ENCODE measurements at regions not wholly inside any gene's neighbourhood (a gene's known extent, or its start where the extent isn't known, plus 50 kb on each side); places are given as distances from the start of the nearest gene placed in this dataset.

- Mint-ChIP-seq H3K27ac (no peak overlapping the region), H3K4me3 (no peak overlapping the region), H3K9me3 (peaks cover 0 to 3% (median 0%) of the 10 kb centered on the region in 3 donors)
Observed at GRCh38 chr13:72125561-72125960, 258.6 kb upstream of the DACH1 start.

GRCh38 chr13:72122661-72123255 lies 255.8 kb upstream of the DACH1 start:
- Mint-ChIP-seq H3K36me3 (no peaks in the 10 kb centered on the region), H3K9me3 (peaks cover 0 to 2% (median 0%) of the 10 kb centered on the region in 3 donors), H3K4me3 (no peak overlapping the region), H3K27ac (no peak overlapping the region), H3K27me3 (no peaks in the 10 kb centered on the region), H3K4me1 (no peaks in the 10 kb centered on the region)

More at GRCh38 chr13:72125561-72125960, 258.6 kb upstream of the DACH1 start:
- Mint-ChIP-seq H3K27me3 (no peaks in the 10 kb centered on the region), H3K4me1 (no peaks in the 10 kb centered on the region), H3K36me3 (no peaks in the 10 kb centered on the region)

- Mint-ChIP-seq H3K27me3 (no peaks in the 10 kb centered on the region), H3K4me1 (no peaks in the 10 kb centered on the region), H3K9me3 (peaks cover 0 to 2% (median 2%) of the 10 kb centered on the region in 3 donors), H3K4me3 (no peak overlapping the region), H3K36me3 (peaks cover 1% of the 10 kb centered on the region), H3K27ac (no peak overlapping the region)
Observed at GRCh38 chr13:72121466-72121865, 254.5 kb upstream of the DACH1 start.

- H3K4me3 Mint-ChIP-seq, result no peak overlapping the region
- peaks cover 2 to 4% (median 2%) of the 10 kb centered on the region in 3 donors for H3K9me3 Mint-ChIP-seq
- peaks cover 1% of the 10 kb centered on the region for H3K36me3 Mint-ChIP-seq
- H3K27ac Mint-ChIP-seq, result no peak overlapping the region
- no peaks in the 10 kb centered on the region for H3K27me3 Mint-ChIP-seq
- no peaks in the 10 kb centered on the region for H3K4me1 Mint-ChIP-seq
Observed at GRCh38 chr13:72120632-72121031, 253.6 kb upstream of the DACH1 start.

GRCh38 chr13:72113931-72114330 lies 246.9 kb upstream of the DACH1 start:
- Mint-ChIP-seq H3K27ac (no peak overlapping the region), H3K36me3 (peaks cover 1% of the 10 kb centered on the region), H3K27me3 (no peaks in the 10 kb centered on the region), H3K9me3 (peaks cover 3 to 12% (median 9%) of the 10 kb centered on the region in 3 donors), H3K4me1 (no peaks in the 10 kb centered on the region), H3K4me3 (no peak overlapping the region)

- no peak overlapping the region for H3K4me3 Mint-ChIP-seq
- H3K9me3 Mint-ChIP-seq, result peaks cover 5 to 14% (median 12%) of the 10 kb centered on the region in 3 donors
- no peak overlapping the region for H3K27ac Mint-ChIP-seq
- peaks cover 1% of the 10 kb centered on the region for H3K36me3 Mint-ChIP-seq
- no peaks in the 10 kb centered on the region for H3K27me3 Mint-ChIP-seq
- H3K4me1 Mint-ChIP-seq, result no peaks in the 10 kb centered on the region
Observed at GRCh38 chr13:72113076-72113475, 246.1 kb upstream of the DACH1 start.

GRCh38 chr13:72112216-72112615 lies 245.2 kb upstream of the DACH1 start:
- no peaks in the 10 kb centered on the region for H3K4me1 Mint-ChIP-seq
- no peaks in the 10 kb centered on the region for H3K27me3 Mint-ChIP-seq
- no peak overlapping the region for H3K27ac Mint-ChIP-seq
- H3K36me3 Mint-ChIP-seq, result no peaks in the 10 kb centered on the region
- H3K4me3 Mint-ChIP-seq, result no peak overlapping the region
- H3K9me3 Mint-ChIP-seq, result peaks cover 7 to 15% (median 12%) of the 10 kb centered on the region in 3 donors

GRCh38 chr13:72109863-72110262 lies 242.9 kb upstream of the DACH1 start:
- Mint-ChIP-seq H3K4me1 (no peaks in the 10 kb centered on the region), H3K36me3 (no peaks in the 10 kb centered on the region), H3K4me3 (no peak overlapping the region), H3K27me3 (no peaks in the 10 kb centered on the region), H3K9me3 (peaks cover 8 to 14% (median 14%) of the 10 kb centered on the region in 3 donors), H3K27ac (no peak overlapping the region)

- H3K4me3 Mint-ChIP-seq, result no peak overlapping the region
- H3K27ac Mint-ChIP-seq, result no peak overlapping the region
- H3K27me3 Mint-ChIP-seq, result no peaks in the 10 kb centered on the region
- no peaks in the 10 kb centered on the region for H3K36me3 Mint-ChIP-seq
- H3K4me1 Mint-ChIP-seq, result no peaks in the 10 kb centered on the region
- H3K9me3 Mint-ChIP-seq, result peaks cover 6 to 13% (median 10%) of the 10 kb centered on the region in 3 donors
Observed at GRCh38 chr13:72104656-72105180, 237.7 kb upstream of the DACH1 start.

- H3K9me3 Mint-ChIP-seq, result peaks cover 1 to 9% (median 2%) of the 10 kb centered on the region in 3 donors
- no peaks in the 10 kb centered on the region for H3K36me3 Mint-ChIP-seq
- no peaks in the 10 kb centered on the region for H3K27me3 Mint-ChIP-seq
- no peaks in the 10 kb centered on the region for H3K4me1 Mint-ChIP-seq
- H3K27ac Mint-ChIP-seq, result no peak overlapping the region
- H3K4me3 Mint-ChIP-seq, result no peak overlapping the region
Observed at GRCh38 chr13:72101768-72102400, 234.9 kb upstream of the DACH1 start.

GRCh38 chr13:72100339-72100738 lies 233.3 kb upstream of the DACH1 start:
- Mint-ChIP-seq H3K27me3 (no peaks in the 10 kb centered on the region), H3K4me3 (no peak overlapping the region), H3K9me3 (peaks cover 1 to 5% (median 2%) of the 10 kb centered on the region in 3 donors), H3K4me1 (no peaks in the 10 kb centered on the region), H3K27ac (no peak overlapping the region), H3K36me3 (no peaks in the 10 kb centered on the region)

GRCh38 chr13:72097568-72097967 lies 230.6 kb upstream of the DACH1 start:
- Mint-ChIP-seq H3K4me3 (no peak overlapping the region), H3K9me3 (peaks cover 0 to 3% (median 2%) of the 10 kb centered on the region in 3 donors), H3K36me3 (no peaks in the 10 kb centered on the region), H3K27me3 (no peaks in the 10 kb centered on the region), H3K27ac (no peak overlapping the region), H3K4me1 (no peaks in the 10 kb centered on the region)

GRCh38 chr13:72093262-72093661 lies 226.3 kb upstream of the DACH1 start:
- peaks cover 3 to 13% (median 3%) of the 10 kb centered on the region in 3 donors for H3K9me3 Mint-ChIP-seq
- H3K27ac Mint-ChIP-seq, result no peak overlapping the region
- no peaks in the 10 kb centered on the region for H3K27me3 Mint-ChIP-seq
- H3K4me3 Mint-ChIP-seq, result no peak overlapping the region
- H3K36me3 Mint-ChIP-seq, result no peaks in the 10 kb centered on the region
- peaks cover 0 to 2% (median 0%) of the 10 kb centered on the region in 3 donors for H3K4me1 Mint-ChIP-seq

- H3K4me1 Mint-ChIP-seq, result no peaks in the 10 kb centered on the region
- no peaks in the 10 kb centered on the region for H3K36me3 Mint-ChIP-seq
Observed at GRCh38 chr13:72074663-72075062, 207.7 kb upstream of the DACH1 start.

GRCh38 chr13:72072261-72072660 lies 205.3 kb upstream of the DACH1 start:
- Mint-ChIP-seq H3K4me1 (no peaks in the 10 kb centered on the region), H3K27ac (no peak overlapping the region), H3K4me3 (no peak overlapping the region), H3K27me3 (no peaks in the 10 kb centered on the region), H3K36me3 (no peaks in the 10 kb centered on the region), H3K9me3 (peaks cover 0 to 13% (median 0%) of the 10 kb centered on the region in 3 donors)

More at GRCh38 chr13:72074663-72075062, 207.7 kb upstream of the DACH1 start:
- H3K27me3 Mint-ChIP-seq, result no peaks in the 10 kb centered on the region
- H3K27ac Mint-ChIP-seq, result no peak overlapping the region
- peaks cover 0 to 10% (median 0%) of the 10 kb centered on the region in 3 donors for H3K9me3 Mint-ChIP-seq
- no peak overlapping the region for H3K4me3 Mint-ChIP-seq

GRCh38 chr13:72071713-72072112 lies 204.7 kb upstream of the DACH1 start:
- no peaks in the 10 kb centered on the region for H3K4me1 Mint-ChIP-seq
- H3K36me3 Mint-ChIP-seq, result no peaks in the 10 kb centered on the region

More at GRCh38 chr13:72071713-72072112, 204.7 kb upstream of the DACH1 start:
- H3K4me3 Mint-ChIP-seq, result no peak overlapping the region
- H3K27me3 Mint-ChIP-seq, result no peaks in the 10 kb centered on the region
- peaks cover 0 to 13% (median 0%) of the 10 kb centered on the region in 3 donors for H3K9me3 Mint-ChIP-seq
- H3K27ac Mint-ChIP-seq, result no peak overlapping the region
